ENCODE measurements at regions not wholly inside any gene's neighbourhood (a gene's known extent, or its start where the extent isn't known, plus 50 kb on each side); places are given as distances from the start of the nearest gene placed in this dataset.

DNA sequence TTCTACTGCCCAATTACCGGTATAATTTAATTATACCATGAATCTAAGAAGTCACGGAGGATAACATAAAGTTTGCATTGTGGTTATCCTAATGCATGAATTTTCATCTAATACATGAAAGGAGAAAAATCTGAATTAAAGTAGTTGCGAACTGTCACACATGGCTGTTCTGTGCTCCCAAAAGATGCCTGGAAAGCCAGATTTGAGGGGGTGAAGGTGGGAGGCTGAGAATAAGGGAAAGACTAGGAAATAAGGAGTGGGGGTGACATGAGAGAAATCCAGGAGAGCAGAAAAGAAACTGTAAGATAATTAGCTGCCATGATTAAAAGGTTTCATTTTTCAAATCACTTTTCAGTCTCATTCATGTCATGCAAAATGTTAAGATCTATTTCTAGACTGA lies 1582.7 kb downstream of the STIM2 start:
- TF ChIP-seq, protein P1, sequence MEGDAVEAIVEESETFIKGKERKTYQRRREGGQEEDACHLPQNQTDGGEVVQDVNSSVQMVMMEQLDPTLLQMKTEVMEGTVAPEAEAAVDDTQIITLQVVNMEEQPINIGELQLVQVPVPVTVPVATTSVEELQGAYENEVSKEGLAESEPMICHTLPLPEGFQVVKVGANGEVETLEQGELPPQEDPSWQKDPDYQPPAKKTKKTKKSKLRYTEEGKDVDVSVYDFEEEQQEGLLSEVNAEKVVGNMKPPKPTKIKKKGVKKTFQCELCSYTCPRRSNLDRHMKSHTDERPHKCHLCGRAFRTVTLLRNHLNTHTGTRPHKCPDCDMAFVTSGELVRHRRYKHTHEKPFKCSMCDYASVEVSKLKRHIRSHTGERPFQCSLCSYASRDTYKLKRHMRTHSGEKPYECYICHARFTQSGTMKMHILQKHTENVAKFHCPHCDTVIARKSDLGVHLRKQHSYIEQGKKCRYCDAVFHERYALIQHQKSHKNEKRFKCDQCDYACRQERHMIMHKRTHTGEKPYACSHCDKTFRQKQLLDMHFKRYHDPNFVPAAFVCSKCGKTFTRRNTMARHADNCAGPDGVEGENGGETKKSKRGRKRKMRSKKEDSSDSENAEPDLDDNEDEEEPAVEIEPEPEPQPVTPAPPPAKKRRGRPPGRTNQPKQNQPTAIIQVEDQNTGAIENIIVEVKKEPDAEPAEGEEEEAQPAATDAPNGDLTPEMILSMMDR (conservative IDR thresholded peaks at IDR 0.05) = no peak
- TF ChIP-seq EZH2 (IDR thresholded peaks at IDR 0.05; ENCODE audit: low read depth) = no peak
